ENCODE measurements at regions not wholly inside any gene's neighbourhood (a gene's known extent, or its start where the extent isn't known, plus 50 kb on each side); places are given as distances from the start of the nearest gene placed in this dataset.

DNA sequence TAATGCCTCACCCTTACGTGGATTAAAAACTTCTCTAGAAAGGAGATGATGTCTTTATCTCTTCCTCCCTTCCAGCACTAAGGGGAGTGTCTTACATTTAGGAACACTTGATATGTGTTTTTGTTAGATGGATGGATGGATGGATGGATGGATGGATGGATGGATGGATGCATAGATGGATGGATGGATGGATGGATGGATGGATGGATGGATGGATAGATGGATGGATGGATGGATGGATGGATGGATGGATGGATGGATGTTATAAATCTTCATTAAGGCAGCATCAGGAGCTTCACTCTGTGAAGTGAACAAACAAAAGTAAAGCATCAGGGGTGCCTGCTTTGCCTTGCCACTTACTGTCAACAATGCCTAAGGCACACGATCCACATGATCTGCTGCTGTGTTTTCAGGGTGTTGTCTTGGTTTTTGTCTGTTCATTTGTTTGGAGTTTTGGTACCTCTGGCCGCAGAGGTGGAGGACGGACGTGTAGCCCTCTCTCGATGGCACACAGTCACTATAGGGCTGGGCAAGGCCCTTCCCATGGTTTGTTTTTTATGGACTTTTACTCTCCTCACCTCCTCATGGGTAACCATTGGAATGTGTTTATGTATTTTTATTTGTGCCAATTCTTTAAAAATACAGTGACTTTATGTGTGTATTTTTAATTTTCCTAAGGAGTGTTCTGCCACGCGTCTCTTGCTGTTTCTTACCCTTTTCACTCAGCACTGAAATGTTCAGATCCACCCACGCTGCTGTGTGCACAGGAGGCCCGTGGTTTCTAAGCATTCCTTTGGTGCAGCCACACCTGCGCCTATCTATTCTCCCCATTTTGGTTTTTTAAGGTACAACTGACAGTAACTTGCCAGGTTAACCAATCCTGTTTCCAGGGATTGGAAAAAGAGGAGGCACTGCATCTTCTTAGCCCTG is 91.8 kb upstream of the ENPP6 start:
- CTCF ChIA-PET (ENCODE audit: low intra/inter-chr PET ratio): no interaction called here
- FAIRE-seq: peak; percentile 19
- WGBS (ENCODE audit: insufficient coverage, low coverage, missing lambda C conversion rate): 62% methylated on average over 11 of the region's 11 CpGs
- H3K4me3 ChIP-seq: no peak overlapping the region
- H2AFZ ChIP-seq (ENCODE audit: low read depth, low read length): peak overlapping the region; percentile 53
- ATAC-seq: no peak
- no peak overlapping the region; a peak in 1 of 4 replicates for H3K9ac ChIP-seq (ENCODE audit: insufficient read depth in 1 of 2, low read depth in 2 of 2, low read length in 2 of 2)
- POLR2A ChIA-PET: interaction anchor here (0.6 kb wide), 1 partner anchor 205 kb away, joined by 3 read pairs; no protein-coding TSS in a partner anchor
- H3K27ac ChIP-seq (ENCODE audit: extremely low read depth, low read depth, low read length): no peak overlapping the region
- H3K27me3 ChIP-seq (ENCODE audit: control insufficient read depth in 2 of 2, insufficient read depth in 2 of 2, low read length in 2 of 2): no peaks in the 10 kb centered on the region
- no peak overlapping the region for H3K4me2 ChIP-seq (ENCODE audit: insufficient read depth, low read length)
- no TSS peak for BruUV-seq (replicated peaks)
- no peaks in the 10 kb centered on the region for H3K79me2 ChIP-seq (ENCODE audit: control insufficient read depth, insufficient read depth, low read length)
- H3K9me3 ChIP-seq (replicated peaks; ENCODE audit: control insufficient read depth, insufficient read depth, low read depth, low read length): no peaks in the 10 kb centered on the region
- intact Hi-C loops (cut with micrococcal nuclease): no loop called here
- no peaks in the 10 kb centered on the region for H3K36me3 ChIP-seq (ENCODE audit: control insufficient read depth, insufficient read depth, low read length)
- no peak for TF ChIP-seq RBM34 (IDR thresholded peaks at IDR 0.05; ENCODE audit: borderline replicate concordance, insufficient read depth, low read length)
- TF ChIP-seq BRCA1 (IDR thresholded peaks at IDR 0.05): no peak
- TF ChIP-seq BRCA1 (CRISPR knock-in tag; IDR thresholded peaks at IDR 0.05): no peak
- no peak for TF ChIP-seq ZNF668 (CRISPR knock-in tag; IDR thresholded peaks at IDR 0.05)
- no peak for TF ChIP-seq BMI1 (IDR thresholded peaks at IDR 0.05; ENCODE audit: low read length)
- TF ChIP-seq RBM39 (optimal IDR thresholded peaks at IDR 0.05; ENCODE audit: low read depth, low read length): no peak
- TF ChIP-seq SOX6 (IDR thresholded peaks at IDR 0.05): no peak
- no peak for TF ChIP-seq MTA1 (IDR thresholded peaks at IDR 0.05; ENCODE audit: borderline replicate concordance)
- H3K4me1 ChIP-seq (replicated peaks in 1 of 2; ENCODE audit: control insufficient read depth in 2 of 2, insufficient read depth in 2 of 2, low read length in 2 of 2): peaks cover 0 to 4% of the 10 kb centered on the region in 2 experiments; a peak in 2 of 5 replicates
- H4K20me1 ChIP-seq (replicated peaks; ENCODE audit: control insufficient read depth, insufficient read depth, low read length): no peaks in the 10 kb centered on the region
- in situ Hi-C loops (cut with MboI): loop anchor here (5.0 kb wide), 1 partner anchor 83 kb away; no protein-coding TSS in a partner anchor
- DNase-seq (ENCODE audit: extremely low read depth in 1 of 4, low spot score in 3 of 4): no peak
- no peaks in the 10 kb centered on the region for H3K9me1 ChIP-seq (ENCODE audit: control insufficient read depth, insufficient read depth, low read length)

Measured in K562 (cell line).